ENCODE measurements at regions not wholly inside any gene's neighbourhood (a gene's known extent, or its start where the extent isn't known, plus 50 kb on each side); places are given as distances from the start of the nearest gene placed in this dataset.
"Not testable (repeated sequence)": the region's sequence is repeated elsewhere in the genome, so short reads cannot be mapped to it uniquely, and the experiment has no call there.

DNA sequence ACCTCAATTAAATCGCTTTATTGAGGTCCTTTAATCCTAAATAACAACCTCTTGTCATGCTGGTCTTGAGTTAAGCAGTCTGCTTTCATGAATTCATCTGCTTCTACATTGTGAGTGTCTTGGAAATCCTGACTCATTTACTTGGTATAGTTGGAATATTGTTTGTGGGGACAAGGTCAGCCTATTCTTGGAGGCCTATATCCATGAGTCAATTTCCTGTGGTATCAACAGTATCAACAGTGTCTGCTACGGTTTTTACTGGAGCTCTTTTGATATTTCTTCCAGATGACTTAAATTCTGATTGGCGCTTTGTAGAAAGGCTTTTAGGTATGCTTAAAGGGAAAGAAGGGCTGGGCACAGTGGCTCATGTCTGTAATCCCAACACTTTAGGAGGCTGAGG, 71.2 kb upstream of the PARP8 start:
- no peak overlapping the region for H3K27ac Mint-ChIP-seq
- H3K4me3 Mint-ChIP-seq: no peak overlapping the region
- H3K36me3 Mint-ChIP-seq (ENCODE audit: low read depth): no peaks in the 10 kb centered on the region
- TF ChIP-seq, protein P1, sequence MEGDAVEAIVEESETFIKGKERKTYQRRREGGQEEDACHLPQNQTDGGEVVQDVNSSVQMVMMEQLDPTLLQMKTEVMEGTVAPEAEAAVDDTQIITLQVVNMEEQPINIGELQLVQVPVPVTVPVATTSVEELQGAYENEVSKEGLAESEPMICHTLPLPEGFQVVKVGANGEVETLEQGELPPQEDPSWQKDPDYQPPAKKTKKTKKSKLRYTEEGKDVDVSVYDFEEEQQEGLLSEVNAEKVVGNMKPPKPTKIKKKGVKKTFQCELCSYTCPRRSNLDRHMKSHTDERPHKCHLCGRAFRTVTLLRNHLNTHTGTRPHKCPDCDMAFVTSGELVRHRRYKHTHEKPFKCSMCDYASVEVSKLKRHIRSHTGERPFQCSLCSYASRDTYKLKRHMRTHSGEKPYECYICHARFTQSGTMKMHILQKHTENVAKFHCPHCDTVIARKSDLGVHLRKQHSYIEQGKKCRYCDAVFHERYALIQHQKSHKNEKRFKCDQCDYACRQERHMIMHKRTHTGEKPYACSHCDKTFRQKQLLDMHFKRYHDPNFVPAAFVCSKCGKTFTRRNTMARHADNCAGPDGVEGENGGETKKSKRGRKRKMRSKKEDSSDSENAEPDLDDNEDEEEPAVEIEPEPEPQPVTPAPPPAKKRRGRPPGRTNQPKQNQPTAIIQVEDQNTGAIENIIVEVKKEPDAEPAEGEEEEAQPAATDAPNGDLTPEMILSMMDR (IDR thresholded peaks at IDR 0.05; ENCODE audit: unreplicated experiment in 3 of 3): no peak
- peaks cover 5% of the 10 kb centered on the region for H3K27me3 Mint-ChIP-seq (ENCODE audit: low read depth)
- peaks cover 10% of the 10 kb centered on the region for H3K9me3 Mint-ChIP-seq
- H3K4me1 Mint-ChIP-seq: no peaks in the 10 kb centered on the region

DNA sequence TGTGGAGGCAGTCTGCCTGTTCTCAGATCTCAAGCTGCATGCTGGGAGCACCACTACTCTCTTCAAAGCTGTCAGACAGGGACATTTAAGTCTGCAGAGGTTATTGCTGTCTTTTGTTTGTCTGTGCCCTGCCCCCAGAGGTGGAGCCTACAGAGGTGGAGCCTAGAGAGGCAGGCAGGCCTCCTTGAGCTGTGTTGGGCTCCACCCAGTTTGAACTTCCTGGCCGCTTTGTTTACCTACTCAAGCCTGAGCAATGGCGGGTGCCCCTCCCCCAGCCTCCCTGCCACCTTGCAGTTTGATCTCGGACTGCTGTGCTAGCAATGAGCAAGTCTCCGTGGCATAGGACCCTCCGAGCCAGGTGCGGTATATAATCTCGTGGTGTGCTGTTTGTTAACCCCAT, 64.9 kb upstream of the PARP8 start:
- not testable (repeated sequence) for H3K27ac Mint-ChIP-seq; H3K4me3 Mint-ChIP-seq; H3K36me3 Mint-ChIP-seq (ENCODE audit: low read depth); H3K4me1 Mint-ChIP-seq; H3K27me3 Mint-ChIP-seq (ENCODE audit: low read depth)
- peaks cover 11% of the 10 kb centered on the region for H3K9me3 Mint-ChIP-seq

DNA sequence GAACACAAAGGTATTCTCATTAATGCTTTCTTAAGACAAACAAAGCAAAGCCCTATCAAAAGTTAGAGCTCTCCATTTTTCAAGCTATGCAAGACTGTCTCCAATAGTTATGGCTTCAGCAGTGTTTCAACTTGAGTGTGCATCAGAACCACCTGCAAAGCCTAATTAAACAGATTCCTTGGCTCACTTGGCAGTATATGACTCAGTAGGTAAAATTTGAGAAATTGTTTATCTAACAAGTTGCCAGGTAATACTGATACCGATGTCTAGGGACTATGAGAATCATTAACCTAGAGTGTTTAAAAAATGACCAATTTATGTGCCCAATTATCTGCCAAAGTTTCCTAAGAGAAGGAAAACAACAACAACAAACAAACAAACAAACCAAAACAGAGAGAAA, 60.3 kb upstream of the PARP8 start:
- Mint-ChIP-seq H3K4me1 (no peaks in the 10 kb centered on the region), H3K9me3 (peaks cover 10% of the 10 kb centered on the region), H3K27me3 (ENCODE audit: low read depth) (no peaks in the 10 kb centered on the region), H3K4me3 (no peak overlapping the region), H3K27ac (no peak overlapping the region), H3K36me3 (ENCODE audit: low read depth) (no peaks in the 10 kb centered on the region)
- TF ChIP-seq, protein P1 (IDR thresholded peaks at IDR 0.05; ENCODE audit: unreplicated experiment in 3 of 3): no peak

DNA sequence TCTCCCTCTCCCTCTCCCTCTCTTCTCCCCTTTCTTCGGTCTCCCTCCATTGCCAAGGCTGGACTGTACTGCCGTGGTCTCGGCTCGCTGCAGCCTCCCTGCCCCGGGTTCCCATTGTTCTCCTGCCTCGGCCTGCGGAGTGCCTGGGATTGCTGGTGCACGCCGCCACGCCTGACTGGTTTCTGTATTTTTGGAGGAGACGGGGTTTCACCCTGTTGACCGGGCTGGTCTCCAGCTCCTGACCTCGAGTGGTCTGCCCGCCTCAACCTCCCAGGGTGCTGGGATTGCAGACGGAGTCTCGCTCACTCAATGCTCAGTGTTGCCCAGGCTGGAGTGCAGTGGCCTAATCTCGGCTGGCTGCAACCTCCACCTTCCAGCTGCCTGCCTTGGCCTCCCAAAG, 59.0 kb upstream of the PARP8 start:
- H3K36me3 Mint-ChIP-seq (ENCODE audit: low read depth); H3K4me3 Mint-ChIP-seq; H3K27ac Mint-ChIP-seq; H3K27me3 Mint-ChIP-seq (ENCODE audit: low read depth); H3K9me3 Mint-ChIP-seq; H3K4me1 Mint-ChIP-seq: not testable (repeated sequence)

DNA sequence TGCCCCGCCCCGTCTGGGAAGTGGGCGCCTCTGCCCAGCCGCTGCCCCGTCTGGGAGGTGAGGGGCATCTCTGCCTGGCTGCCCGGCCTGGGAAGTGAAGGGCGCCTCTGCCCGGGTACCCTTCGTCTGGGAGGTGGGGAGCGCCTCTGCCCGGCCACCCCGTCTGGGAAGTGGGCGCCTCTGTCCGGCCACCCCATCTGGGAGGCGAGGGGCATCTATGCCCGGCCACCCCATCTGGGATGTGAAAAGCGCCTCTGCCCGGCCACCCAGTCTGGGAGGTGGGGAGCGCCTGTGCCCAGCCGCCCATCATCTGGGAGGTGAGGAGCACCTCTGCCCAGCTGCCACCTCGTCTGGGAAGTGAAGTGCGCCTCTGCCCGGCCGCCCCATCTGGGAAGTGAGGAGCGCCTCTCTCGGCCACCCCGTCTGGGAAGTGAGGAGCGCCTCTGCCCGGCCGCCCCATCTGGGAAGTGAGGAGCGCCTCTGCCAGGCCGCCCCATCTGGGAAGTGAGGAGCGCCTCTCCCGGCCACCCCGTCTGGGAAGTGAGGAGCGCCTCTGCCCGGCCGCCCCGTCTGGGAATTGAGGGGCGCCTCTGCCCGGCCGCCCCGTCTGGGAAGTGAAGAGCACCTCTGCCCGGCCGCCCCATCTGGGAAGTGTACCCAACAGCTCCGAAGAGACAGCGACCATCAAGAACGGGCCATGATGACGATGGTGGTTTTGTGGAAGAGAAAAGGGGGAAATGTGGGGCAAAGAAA, 58.3 kb upstream of the PARP8 start:
- H3K4me3 Mint-ChIP-seq; H3K27ac Mint-ChIP-seq; H3K9me3 Mint-ChIP-seq; H3K4me1 Mint-ChIP-seq; H3K36me3 Mint-ChIP-seq (ENCODE audit: low read depth); H3K27me3 Mint-ChIP-seq (ENCODE audit: low read depth): not testable (repeated sequence)

DNA sequence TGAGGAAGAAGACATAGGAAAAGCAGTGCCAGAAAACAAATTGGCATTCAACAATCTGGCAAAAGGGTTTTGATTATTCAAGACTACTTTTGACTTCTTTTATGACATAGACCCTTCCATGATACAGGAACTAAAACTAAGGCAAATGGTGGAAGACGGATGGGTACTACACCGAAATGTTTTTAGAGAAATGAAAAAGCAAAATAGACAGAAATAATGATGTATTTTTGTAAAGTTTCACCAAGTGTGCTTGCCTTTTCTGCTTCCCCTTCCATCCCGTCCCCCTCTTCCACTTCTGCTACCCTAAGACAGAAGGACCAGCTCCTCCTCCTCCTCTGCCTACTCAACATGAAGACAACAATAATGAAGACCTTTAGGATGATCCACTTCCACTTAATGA, 53.4 kb upstream of the PARP8 start:
- not testable (repeated sequence) for H3K4me3 Mint-ChIP-seq; H3K9me3 Mint-ChIP-seq; H3K27ac Mint-ChIP-seq; H3K36me3 Mint-ChIP-seq (ENCODE audit: low read depth); H3K27me3 Mint-ChIP-seq (ENCODE audit: low read depth); H3K4me1 Mint-ChIP-seq
